GM21526 (cell line): ENCODE measurements at regions not wholly inside any gene's neighbourhood (a gene's known extent, or its start where the extent isn't known, plus 50 kb on each side); places are given as distances from the start of the nearest gene placed in this dataset.
"Not testable (repeated sequence)": the region's sequence is repeated elsewhere in the genome, so short reads cannot be mapped to it uniquely, and the experiment has no call there.

Experiments
- ATAC-seq: cut with Tn5 transposase; IDR thresholded peaks from one replicate; pipeline ENCODE4 v1.9.1; 2021; ENCODE audit warnings: moderate library complexity; ENCODE audit not compliant: unreplicated experiment, low FRiP score

DNA sequence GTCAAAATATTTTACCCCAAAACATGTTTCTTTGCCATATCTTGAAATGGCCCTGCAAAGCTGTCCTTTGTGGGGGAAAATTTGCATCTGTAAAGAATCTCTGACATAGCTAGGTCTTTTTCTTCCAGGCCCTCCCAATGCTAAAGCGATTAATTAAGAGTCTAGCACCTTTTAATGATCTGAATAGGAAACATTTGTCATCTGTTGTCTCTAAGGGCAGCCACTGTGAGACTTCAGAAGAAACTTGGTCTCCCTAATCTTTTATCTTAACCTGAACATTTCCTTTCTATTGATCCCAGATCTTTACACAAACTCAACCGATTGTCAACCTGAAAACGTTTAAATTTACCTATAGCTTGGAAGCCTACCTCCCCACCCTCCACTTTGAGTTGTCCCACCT is 731.6 kb upstream of the AUTS2 start:
- ATAC-seq: not testable (repeated sequence)

DNA sequence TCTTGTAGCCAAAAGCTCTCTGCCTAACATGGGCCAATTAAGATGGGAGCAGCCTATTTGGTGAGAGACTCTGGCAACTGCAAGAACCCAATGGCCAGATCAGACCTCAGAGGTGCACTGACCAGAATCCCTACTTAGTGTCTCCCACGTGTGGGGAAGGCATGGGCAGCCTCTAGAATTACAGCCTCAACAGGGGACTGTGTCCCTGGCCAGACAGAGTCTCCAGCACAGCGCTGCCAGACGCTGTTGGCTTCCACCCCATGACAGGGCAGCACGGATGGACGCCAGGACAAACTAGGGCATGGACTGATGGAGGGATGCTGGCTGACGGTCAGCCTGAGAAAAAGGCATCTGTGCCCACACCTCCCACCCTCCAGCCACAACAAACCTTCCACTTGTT is 729.3 kb upstream of the AUTS2 start:
- ATAC-seq: no peak

DNA sequence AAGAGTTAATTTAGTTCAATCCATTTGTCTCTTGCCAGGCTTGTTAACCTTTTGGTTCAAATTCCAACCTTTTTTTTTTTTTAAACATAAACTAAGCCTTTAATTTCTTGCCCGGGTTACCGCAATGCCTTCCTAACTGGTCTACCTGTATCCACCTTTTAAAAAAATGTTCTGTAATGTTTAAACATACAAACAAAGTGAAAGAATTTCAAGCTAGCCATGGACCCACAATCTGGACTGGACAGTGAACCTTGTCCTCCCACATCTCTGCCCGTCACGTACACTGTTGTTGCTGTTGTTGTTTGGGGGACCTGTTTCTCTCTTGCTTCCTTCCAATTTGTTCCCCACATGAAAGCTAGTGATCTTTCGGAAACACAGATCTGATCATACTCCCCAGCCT is 724.7 kb upstream of the AUTS2 start:
- no peak for ATAC-seq

DNA sequence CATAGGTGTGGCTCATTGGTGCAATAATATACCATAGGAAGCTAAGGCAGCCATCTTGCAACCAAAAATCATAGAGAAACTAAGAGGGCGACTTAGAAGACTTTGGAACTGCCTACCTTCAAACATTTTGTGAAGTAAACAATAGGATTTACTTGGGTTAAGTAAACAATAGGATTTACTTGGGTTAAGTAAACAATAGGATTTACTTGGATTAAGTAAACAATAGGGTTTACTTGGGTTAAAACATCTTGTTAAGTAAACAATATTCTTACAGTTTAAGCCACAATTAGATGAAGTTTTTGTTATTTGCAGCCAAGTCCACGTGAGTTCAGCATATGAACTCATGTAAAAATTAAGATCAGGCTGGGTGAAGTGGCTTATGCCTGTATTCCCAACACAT is 722.4 kb upstream of the AUTS2 start:
- ATAC-seq: no peak

DNA sequence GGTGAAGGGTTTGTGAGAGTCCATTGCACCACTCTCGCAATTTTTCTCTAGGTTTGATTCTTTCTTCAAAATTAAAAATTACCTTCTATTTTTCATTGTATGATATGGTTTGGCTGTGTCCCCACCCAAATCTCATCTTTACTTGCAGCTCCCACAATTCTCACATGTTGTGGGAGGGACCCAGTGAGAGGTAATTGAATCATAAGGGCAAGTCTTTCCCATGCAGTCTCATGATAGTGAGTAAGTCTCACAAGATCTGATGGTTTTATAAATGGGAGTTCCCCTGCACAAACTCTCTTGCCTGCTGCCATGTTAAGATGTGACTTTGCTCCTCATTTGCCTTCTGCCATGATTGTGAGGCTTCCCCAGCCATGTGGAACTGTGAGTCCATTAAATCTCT is 711.2 kb upstream of the AUTS2 start:
- not testable (repeated sequence) for ATAC-seq

DNA sequence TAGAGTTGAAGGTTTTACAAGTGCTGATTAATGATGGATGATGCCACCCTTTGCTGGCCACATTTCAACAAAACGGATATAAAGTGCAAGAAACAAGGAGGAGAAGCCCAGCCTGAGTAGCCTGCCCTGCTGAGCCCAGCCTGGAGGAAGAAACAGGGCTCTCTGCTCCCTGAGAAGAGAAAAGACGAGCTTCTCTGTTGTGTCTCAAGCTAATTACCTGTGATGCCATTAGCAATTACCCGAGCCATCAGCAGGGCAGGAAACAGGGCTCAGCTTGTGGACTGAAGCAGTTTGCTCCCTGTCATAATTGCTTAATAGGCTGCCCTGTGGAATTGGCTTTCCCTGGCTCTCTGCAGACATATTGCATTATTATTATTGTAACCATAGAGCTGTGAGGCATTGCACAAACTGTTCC is 709.3 kb upstream of the AUTS2 start:
- ATAC-seq: no peak

DNA sequence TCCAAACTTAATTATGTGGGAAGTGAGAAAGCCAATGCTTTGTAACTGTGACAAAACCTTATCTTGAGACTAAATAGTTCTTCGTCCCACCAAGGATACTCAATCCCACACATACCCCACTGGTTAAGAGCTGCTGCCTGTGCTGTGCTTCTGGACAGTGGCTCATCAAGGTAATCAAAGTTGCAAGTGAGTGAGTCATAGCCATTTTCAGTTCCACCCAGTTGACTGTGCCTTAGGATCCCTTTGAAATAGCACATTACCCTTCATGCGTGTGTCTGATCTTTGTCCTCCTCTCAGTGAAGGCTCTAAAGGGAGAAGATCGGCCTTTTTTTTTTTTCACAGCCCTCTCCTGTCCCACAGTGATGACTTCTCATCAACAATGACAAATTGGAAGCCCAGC is 706.0 kb upstream of the AUTS2 start:
- no peak for ATAC-seq

DNA sequence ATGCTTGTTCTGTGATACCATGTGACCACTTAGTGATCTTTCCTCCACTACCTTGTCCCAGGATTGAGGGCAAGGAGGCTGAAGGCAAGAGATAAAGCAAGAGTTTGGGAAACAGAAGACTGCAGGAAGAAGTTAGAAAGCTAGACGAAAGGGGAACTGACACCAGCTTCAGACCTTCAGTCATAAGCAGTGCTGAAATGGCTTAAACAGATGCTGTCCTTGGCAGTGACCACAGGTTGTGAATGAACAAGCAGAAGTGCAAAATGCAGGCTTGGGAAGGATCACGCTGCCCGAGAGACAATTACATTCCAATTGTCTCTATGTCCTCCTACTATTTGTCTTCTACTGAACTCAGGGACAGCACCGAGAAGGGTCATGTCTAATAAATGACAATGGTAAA is 704.9 kb upstream of the AUTS2 start:
- ATAC-seq: no peak

DNA sequence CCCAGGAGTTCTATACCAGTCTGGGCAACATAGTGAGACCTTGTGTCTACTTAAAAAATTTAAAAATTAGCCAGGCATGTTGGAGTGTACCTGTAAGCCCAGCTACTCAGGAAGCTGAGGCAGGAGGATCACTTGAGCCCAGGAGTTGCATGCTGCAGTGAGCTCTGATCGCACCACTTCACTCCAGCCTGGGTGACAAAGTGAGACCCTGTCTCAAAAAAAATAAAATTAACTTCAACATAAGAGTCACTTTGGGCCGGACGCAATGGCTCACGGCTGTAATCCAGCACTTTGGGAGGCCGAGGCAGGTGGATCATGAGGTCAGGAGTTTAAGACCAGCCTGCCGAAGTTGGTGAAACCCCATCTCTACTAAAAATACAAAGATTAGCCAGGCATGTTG is 699.1 kb upstream of the AUTS2 start:
- not testable (repeated sequence) for ATAC-seq

DNA sequence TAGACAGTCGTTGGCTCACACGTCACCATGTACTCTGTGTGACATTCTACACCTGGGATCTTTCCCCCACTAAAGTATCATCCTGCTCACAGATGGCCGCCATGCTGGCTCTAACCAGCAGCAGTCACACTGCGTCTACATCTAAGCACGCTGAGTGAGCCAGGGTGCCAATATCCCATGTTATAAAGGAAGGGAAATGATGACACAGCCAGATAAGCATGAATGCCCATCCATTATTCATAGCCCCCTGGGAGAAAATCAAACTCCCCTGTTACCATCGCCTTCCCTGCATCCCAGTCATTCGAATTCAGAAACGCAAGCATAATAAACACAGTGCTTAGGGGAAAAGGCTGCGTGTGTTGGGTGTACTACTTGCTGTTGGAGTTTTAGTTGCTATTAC is 698.2 kb upstream of the AUTS2 start:
- no peak for ATAC-seq

DNA sequence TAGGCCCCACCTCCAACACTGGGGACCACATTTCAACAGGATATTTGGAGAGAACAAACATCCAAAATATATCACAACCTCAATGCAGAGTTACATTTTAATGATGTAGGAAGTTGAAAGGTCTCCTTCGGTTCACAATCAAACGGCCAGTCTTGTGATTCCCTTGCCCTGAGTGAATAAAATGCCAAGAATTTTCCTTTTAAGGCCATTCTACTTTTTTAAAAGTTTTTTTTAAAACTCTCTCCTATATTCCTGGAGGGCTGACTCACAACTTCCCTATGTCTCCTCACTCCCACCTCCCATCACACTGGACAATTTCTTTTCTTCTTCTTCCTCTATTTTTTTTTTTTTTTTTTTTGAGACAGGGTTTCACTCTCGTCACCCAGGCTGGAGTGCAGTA is 693.6 kb upstream of the AUTS2 start:
- ATAC-seq: no peak

DNA sequence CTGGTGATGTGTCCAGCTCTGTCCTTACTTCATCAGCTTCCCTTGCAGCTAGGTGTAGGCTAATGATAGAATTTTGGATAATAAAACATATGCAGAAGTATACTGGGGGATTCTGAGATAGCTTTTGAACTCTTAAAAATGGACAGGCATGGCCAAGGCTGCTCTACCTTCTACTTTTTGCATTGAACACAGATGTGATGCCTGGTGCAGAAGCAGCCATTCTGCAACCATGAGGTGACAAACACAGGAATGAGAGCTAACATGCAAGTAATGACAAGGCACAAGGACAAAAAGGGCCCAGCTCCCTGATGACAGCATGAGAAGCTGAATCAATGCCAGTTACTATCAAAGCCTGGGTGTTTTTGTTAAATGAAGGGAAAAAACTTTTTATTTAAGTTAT is 686.5 kb upstream of the AUTS2 start:
- ATAC-seq: no peak

DNA sequence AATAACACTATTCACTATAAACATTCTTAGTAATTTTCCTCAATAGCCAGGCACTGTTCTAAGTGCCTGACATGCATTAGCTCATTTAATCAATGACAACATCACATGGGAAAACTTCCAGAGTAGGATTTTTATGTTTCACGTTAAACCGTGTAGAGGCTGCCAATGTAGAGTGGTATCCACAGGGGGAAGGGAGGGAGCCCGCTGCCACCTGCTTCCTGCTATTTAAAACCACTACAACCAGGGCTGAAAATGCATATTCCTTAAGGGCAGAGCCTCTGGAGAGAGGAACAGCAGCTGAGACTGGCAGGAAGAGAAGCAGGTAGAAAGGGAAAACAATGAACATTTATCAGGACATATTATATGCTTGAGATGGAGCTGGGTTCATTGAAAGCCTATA is 684.3 kb upstream of the AUTS2 start:
- no peak for ATAC-seq

DNA sequence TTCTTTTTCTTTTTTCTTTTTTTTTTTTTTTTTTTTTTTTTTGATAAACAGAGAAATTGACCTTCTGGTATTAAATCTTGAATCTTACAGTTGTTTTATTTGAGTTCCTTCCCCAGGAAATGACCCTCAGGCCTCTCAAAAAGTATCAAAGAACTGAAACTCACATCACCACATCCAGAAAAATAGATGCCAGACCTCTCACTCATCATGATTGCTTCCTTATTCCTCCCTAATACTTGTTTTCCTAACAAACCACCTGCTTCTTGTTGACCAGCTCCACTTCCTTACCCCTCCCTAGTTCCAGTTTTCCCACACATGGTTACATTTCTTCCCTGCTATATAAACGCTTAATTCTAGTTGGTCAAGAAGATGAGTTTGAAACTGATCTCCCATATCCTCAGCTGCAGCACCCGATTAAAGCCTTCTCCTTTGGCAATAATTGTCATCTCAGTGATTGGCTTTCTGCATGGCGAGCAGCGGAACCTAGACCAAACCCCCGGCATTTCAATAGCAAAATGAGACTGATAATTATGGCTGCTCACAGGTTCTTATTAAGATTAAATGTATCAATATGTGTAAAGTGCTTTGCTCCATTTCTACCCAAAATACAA is 681.1 kb upstream of the AUTS2 start:
- no peak for ATAC-seq

DNA sequence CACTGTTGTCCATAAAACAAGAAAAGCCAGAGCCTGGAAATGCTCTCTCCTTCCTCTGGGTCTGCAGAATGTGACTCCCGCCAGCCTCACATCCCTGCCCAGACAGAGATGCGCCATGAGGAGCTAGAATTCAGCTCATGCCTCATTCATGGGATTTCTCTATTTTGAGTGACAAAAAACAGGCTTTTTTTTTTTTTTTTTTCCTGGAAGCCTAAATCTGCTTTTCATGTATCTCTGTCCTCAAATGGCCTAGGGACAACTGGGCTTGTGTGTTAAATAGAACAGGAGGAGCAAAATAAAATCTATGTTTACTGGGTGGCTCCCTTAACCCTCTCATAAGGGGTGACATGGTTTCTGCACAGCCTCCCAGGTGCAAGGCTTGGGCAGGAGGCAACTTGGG is 679.7 kb upstream of the AUTS2 start:
- no peak for ATAC-seq

DNA sequence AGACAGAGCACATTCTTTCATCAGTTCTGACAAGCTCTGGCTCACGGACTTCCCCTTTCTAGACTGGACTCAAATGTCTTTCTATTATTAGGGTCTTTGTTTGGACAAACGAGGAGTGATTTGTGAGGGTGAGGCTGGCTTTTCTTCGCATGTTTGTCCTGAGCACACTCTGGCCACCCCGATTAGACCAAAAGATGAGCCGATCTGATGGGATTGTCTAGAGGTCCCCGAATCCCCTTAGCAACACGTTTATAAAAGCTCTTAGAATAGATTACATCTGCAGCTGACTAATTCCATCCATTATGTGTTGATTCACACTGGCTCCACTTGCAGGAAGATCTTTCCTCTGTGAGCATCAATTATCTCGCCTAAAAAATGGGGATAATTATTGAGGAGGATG is 675.4 kb upstream of the AUTS2 start:
- no peak for ATAC-seq

DNA sequence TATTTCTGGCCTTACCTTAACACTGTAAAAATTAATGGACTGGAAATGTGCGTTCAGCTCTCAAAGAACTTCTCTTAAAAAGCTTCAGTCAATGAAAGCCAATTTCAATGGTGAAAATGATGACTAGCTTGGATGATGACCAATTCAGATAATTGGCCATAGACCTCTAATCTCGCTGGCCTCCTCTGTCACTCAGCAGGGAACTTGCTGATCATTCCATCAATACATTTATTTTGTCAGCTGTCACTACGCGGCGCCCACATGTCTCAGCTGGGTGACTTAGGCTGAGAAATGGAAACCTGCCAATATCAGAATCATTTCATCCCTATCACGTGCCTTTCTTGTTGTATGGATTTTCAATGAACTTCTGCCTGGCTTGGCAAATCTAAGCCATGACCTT is 673.0 kb upstream of the AUTS2 start:
- no peak for ATAC-seq

DNA sequence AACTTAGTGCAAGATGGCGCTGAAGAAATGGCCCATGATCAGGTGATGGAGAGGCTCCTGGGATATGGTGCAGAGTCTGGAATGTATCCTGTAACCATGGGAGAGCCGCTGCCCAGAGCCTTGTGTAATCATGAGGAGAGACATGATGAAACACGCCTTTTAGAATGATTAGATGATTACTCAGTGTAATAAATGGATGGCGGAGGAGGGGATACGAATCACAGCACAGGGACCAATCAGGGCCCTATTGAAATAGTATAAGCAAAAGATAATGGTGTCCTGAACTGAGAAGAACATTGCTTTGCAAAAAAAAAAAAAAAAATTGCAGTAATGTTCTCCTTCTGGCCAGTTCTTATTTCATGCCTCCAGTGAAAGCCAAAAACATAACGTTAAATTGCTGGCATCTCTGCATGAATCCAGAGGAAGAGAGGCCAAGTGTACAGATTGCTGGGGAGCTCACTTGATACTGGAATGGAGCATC is 668.5 kb upstream of the AUTS2 start:
- ATAC-seq: no peak

DNA sequence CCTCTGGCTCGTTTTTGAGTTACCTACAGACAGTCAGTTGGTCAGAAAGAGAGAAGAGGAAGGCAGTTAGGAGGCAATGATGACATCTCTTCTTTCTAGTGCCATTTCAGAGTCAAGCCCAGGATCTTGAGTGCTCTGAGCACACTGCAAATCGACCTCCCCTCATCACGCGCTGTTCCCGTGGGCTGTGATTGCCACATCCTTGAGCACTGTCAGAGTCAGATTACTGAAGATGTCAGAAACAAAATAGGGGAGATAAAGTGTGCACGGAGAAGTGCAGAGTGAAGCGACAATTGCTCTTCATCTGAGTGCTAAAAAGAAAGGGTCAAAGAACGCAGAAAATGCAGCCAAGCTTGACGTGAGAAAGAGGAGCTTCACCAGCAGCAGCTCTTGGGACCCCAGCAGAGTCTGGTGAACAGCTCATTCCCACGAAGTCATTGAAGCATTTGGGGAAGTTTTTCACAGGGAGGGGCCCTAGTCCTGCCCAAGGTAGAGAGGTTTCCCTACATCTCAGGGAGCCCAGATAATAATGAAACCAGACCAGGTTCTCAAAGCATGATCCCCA is 661.7 kb upstream of the AUTS2 start:
- no peak for ATAC-seq

DNA sequence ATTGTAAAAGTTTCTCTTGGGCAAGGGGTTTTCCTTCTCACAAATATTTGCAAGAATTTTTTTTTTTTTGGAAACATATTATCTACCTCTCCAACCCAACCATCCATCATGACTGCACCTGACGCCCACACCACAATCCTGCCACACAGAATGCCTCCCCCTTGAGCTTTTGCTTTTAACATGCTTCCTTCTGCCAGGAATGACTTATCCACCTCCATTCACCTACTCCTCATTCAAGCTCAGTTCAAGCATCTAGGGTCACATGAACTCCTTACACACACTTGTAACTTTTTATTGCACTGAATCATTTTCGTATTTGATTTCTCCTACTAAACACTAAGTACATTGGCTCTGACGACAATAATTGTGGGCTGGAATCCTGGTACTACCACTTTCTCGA is 660.1 kb upstream of the AUTS2 start:
- no peak for ATAC-seq

DNA sequence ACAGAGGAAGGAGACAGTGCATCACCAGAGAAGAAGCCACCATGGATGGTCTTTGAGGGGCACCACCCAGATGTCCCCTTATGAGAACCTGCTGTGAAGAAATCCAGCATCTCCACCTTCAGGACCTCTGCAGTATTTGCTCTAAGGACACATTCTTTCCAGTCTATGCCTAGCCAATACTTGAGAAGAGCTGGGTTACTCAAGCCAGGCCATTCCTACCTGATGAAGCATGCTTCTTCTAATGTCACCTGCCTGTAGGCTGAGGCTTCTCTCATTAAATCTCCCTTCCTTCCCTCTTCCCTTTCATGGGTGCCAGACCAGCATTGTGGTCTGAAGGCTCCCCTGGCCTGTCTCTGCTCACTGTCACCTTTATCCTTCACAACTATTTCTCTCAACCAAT is 654.5 kb upstream of the AUTS2 start:
- no peak for ATAC-seq

DNA sequence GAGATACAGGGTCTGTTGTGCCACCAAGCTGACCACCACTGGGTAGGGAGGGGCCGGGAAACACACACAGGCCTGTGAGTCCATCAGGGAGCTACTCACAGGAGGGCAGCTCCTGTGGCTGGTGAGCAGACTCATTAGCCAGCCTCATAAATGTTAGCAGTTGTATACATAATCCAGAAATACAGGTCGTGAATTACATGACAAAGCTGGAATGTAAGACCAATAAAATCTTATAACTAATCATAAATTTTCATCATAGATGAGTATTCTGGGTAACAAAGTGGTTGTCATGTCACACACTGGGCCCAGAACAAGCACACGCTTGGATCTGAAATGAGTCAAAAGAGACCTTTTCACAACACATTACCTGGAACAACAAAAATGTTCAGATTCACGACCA is 642.6 kb upstream of the AUTS2 start:
- ATAC-seq: no peak

DNA sequence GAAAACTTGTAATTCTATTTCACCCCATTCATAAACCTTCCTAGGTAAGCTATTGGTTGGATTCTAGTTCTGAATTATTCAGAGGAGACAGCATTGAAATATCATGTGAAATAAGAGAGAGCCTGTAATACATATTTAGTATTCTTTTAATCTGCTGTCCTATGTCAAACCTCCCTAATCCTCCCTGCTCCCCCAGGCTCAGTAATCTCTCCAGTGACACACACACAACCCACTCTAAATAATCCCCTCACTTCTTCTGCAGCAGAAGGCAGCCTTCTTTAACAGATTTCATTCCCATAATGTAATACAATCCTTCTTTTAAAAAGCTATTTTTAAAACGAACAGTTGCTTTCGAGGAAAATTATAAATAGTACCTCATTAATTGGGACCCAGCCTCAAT is 639.7 kb upstream of the AUTS2 start:
- ATAC-seq: no peak
